ENCODE measurements at regions not wholly inside any gene's neighbourhood (a gene's known extent, or its start where the extent isn't known, plus 50 kb on each side); places are given as distances from the start of the nearest gene placed in this dataset.

GRCh38 chr7:441684-442421, 77.8 kb downstream of the PDGFA start:
- no peak for DNase-seq

- DNase-seq: no peak
Observed at GRCh38 chr7:442457-442856, 77.2 kb downstream of the PDGFA start.

GRCh38 chr7:443279-443833, 76.3 kb downstream of the PDGFA start:
- DNase-seq: no peak

- DNase-seq: no peak
Observed at GRCh38 chr7:444606-445005, 75.0 kb downstream of the PDGFA start.

GRCh38 chr7:445020-445419, 74.6 kb downstream of the PDGFA start:
- no peak for DNase-seq

GRCh38 chr7:445563-446288, 73.9 kb downstream of the PDGFA start:
- no peak for DNase-seq

GRCh38 chr7:446289-446935, 73.2 kb downstream of the PDGFA start:
- DNase-seq: no peak
